ENCODE measurements at regions not wholly inside any gene's neighbourhood (a gene's known extent, or its start where the extent isn't known, plus 50 kb on each side); places are given as distances from the start of the nearest gene placed in this dataset.

DNA sequence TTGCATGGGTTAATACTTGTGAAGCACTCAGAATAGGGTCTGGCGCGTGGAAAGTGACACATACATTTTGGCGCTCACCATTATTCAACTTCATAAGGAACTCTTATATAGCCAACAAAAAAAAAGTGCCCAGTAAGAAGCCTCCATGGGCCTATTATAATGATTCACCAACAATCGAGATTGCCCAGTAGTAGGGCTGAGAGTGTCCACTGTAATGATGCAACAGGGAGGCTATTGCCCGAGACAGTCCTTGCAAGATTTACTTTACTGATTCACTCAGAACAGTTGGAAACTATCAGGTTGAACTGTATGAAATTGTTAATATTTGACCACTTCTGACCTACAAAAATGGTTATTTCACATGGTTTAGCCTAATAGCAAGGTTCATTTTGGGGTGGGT, 86.0 kb downstream of the PJA1 start:
- Mint-ChIP-seq H3K4me1 (ENCODE audit: low read depth) (peaks cover 5% of the 10 kb centered on the region), H3K4me3 (no peak overlapping the region), H3K9me3 (peaks cover 0 to 3% of the 10 kb centered on the region in 2 donors), H3K36me3 (ENCODE audit: insufficient read depth in 2 of 2) (no peaks in the 10 kb centered on the region), H3K27me3 (ENCODE audit: low read depth) (peaks cover 36% of the 10 kb centered on the region), H3K27ac (no peak overlapping the region)
- ATAC-seq (replicated peaks in 1 of 2) (no peak), DNase-seq (no peak)

DNA sequence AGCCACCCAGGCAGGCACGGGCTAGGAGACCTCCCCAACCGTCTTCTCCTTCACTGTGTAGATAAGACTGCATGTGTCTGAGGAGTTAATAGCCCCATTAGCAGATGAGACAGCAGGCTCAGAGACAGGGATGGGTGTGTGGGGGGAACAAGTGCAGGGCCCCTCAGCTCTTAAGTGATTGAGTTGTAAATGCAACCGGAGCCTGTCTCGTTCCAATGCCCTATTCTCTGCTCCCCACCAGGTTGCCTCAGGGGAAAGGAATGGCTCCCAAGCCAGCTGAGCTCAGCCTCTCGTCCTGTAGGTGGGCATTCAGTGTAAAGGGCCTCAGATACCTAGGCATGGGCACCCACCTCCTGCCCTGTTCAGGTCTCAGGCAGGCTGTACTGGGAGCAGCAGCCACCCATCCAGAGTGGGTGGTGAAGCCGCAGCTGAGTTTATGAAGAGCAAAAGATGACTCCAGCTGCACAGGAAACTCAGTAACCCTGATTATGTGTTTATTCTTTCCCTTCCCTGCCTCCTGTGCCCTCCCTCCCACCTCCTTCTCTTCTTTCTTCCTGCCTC, 87.3 kb downstream of the PJA1 start:
- H3K4me3 Mint-ChIP-seq, result no peak overlapping the region
- H3K27ac Mint-ChIP-seq, result no peak overlapping the region
- peaks cover 36% of the 10 kb centered on the region for H3K27me3 Mint-ChIP-seq (ENCODE audit: low read depth)
- H3K36me3 Mint-ChIP-seq (ENCODE audit: insufficient read depth in 2 of 2), result no peaks in the 10 kb centered on the region
- H3K4me1 Mint-ChIP-seq (ENCODE audit: low read depth), result peaks cover 5% of the 10 kb centered on the region
- ATAC-seq (replicated peaks in 1 of 2), result no peak
- H3K9me3 Mint-ChIP-seq, result peaks cover 0 to 3% of the 10 kb centered on the region in 2 donors
- no peak for DNase-seq

DNA sequence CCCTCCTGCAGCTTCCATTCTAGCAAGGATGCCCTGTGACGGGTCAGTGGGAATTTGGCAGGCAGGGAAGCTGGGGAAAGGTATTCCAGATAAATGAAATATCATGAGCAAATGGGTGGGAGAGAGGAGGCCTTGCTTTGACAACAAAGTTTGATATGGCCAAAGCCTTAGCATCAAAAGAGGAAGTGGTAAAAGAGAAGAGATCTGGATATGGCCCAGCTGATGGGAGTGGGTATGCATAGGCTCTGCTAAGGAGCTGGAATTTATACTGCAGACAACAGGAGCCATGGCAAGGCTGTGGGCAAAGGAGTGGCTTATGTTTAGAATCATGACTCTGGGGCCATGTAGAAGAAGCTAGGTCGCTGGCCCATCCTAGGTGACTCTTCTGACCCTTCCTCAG, 89.2 kb downstream of the PJA1 start:
- Mint-ChIP-seq H3K27ac (no peak overlapping the region), H3K27me3 (ENCODE audit: low read depth) (peaks cover 36% of the 10 kb centered on the region), H3K4me3 (no peak overlapping the region), H3K9me3 (peaks cover 0 to 3% of the 10 kb centered on the region in 2 donors), H3K4me1 (ENCODE audit: low read depth) (peaks cover 5% of the 10 kb centered on the region), H3K36me3 (ENCODE audit: insufficient read depth in 2 of 2) (no peaks in the 10 kb centered on the region)
- DNase-seq, result no peak
- no peak for ATAC-seq (replicated peaks in 1 of 2)

DNA sequence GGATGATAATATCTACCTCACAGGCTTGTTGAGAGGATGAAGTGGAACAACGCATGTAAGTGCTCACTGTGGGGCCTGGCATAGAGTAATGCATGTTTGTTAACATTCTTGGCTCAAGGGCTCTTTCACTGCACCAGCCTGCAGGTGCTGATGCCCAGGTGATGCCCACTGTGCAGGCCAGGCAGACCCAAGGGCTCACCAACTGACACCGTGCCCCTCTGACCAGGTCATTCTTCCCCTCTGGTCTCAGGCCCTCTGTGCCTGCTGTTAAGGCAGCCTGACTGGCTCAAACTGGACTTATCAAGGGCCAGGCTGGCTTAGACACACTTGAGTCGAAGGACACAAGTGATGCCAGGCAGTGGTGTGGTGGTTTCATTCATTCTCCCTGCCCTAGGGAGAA, 90.5 kb downstream of the PJA1 start:
- no peak overlapping the region for H3K27ac Mint-ChIP-seq
- H3K4me3 Mint-ChIP-seq, result no peak overlapping the region
- peaks cover 30% of the 10 kb centered on the region for H3K27me3 Mint-ChIP-seq (ENCODE audit: low read depth)
- peaks cover 0 to 3% of the 10 kb centered on the region in 2 donors for H3K9me3 Mint-ChIP-seq
- peaks cover 3% of the 10 kb centered on the region for H3K4me1 Mint-ChIP-seq (ENCODE audit: low read depth)
- no peaks in the 10 kb centered on the region for H3K36me3 Mint-ChIP-seq (ENCODE audit: insufficient read depth in 2 of 2)
- no peak for DNase-seq
- no peak for ATAC-seq (replicated peaks in 1 of 2)

DNA sequence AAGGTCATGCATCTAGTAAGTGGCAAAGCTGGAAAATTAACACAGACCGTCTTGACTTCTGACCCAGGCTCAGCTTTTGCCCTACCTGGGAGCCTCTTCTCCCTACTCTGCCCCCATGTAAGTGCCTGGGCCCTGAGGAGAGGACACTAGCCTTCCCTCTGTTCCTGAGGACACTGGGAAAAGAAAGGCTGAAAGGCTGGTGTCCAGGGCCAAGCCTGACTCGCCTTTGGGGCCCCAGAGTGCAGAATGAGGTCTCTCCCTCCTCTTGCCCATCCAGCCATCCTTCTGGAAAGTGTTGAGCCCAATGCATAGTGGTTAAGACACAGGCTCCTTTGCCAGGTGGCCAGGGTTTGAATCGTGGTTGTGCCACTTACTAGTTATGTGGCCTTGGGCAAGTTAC, 91.5 kb downstream of the PJA1 start:
- Mint-ChIP-seq H3K4me1 (ENCODE audit: low read depth) (no peaks in the 10 kb centered on the region), H3K36me3 (ENCODE audit: insufficient read depth in 2 of 2) (no peaks in the 10 kb centered on the region), H3K27ac (no peak overlapping the region), H3K4me3 (no peak overlapping the region), H3K27me3 (ENCODE audit: low read depth) (peaks cover 21% of the 10 kb centered on the region), H3K9me3 (peaks cover 0 to 3% of the 10 kb centered on the region in 2 donors)
- ATAC-seq (replicated peaks in 1 of 2), result no peak
- no peak for DNase-seq

DNA sequence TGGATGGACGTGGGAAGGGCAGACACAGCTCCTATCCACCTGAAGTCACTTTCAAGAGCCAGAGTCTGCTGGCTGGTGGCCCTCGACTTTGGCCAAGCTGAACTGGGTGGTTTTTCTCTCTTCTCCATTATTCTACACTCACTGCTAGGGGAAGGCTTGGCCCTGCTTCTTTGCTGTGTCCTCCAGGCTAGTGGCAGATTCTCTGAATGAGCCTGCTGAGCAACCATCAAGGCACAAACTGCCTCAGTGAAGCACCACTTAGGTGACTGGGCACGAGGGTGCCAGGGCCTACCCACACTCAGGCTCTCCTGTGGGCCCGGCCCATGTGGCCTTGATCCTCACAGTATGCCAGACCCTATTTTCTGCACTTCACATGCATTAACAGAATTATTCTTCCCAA, 92.0 kb downstream of the PJA1 start:
- Mint-ChIP-seq H3K4me1 (ENCODE audit: low read depth) (no peaks in the 10 kb centered on the region), H3K4me3 (no peak overlapping the region), H3K36me3 (ENCODE audit: insufficient read depth in 2 of 2) (no peaks in the 10 kb centered on the region), H3K9me3 (peaks cover 0 to 3% of the 10 kb centered on the region in 2 donors), H3K27ac (no peak overlapping the region), H3K27me3 (ENCODE audit: low read depth) (peaks cover 16% of the 10 kb centered on the region)
- DNase-seq (no peak), ATAC-seq (replicated peaks in 1 of 2) (no peak)

DNA sequence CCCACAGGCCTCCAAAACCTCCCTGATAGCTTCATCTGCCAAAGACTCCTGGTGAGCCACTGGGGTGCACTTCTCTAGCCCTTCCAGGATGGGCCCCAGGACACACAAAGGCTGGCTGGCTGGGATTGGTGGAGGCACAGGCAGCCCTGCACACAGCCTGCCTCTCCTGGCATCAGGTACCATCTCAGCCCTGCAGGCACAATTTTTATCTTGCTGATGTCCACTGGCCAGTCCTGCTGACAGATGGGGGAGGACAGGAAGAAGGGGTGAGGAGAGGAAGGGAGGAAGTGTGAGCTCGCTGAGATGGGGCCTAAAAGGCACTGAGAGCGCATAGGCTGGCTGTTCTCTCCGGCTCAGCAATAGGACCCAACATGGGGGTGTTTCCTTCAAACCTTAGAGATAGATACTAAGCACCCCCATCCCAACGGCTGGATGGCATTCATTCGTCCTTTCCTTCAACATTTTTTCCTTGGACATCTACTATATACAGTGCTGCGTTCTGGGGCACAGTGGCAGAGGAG, 92.7 kb downstream of the PJA1 start:
- H3K27me3 Mint-ChIP-seq (ENCODE audit: low read depth), result peaks cover 16% of the 10 kb centered on the region
- DNase-seq, result no peak
- H3K4me3 Mint-ChIP-seq, result no peak overlapping the region
- no peaks in the 10 kb centered on the region for H3K36me3 Mint-ChIP-seq (ENCODE audit: insufficient read depth in 2 of 2)
- H3K27ac Mint-ChIP-seq, result no peak overlapping the region
- peaks cover 0 to 3% of the 10 kb centered on the region in 2 donors for H3K9me3 Mint-ChIP-seq
- no peak for ATAC-seq (replicated peaks in 1 of 2)
- H3K4me1 Mint-ChIP-seq (ENCODE audit: low read depth), result no peaks in the 10 kb centered on the region

DNA sequence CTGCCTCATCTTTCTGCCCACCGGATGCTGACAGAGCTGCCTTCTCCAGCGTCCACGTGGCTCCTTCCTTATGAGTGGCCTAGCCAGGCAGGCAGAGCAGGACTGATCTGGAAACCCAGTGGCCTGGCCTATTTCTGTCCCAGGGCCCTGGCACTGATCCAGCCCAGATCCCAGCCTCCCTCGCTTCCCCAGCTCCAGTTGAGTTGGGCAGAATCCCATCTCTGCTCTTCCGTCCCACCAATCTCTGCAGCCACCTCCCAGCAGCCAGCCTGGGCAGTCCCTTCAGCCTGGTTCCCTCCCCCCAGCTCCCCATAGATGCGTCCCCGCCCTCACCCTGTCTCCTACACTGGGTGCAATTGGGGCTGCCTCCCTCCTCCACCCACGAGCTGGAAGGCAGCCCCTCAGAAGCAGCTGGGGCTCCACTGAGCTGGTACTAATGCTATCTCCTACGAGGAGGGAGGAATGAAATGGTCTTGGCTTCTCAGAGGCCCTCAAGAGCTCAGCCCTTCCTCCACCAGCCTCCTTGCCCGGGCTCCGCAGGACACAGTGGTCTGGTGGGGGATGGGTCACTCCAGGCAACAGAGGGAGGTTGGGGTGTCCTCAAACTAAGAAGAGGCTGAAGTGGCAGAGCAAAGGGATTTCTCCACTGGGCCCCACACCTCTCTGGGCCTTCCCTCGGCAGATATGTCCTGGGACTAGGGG, 94.2 kb downstream of the PJA1 start:
- ATAC-seq (replicated peaks in 1 of 2) (no peak), DNase-seq (no peak)
- no peaks in the 10 kb centered on the region for H3K36me3 Mint-ChIP-seq (ENCODE audit: insufficient read depth in 2 of 2)
- no peaks in the 10 kb centered on the region for H3K4me1 Mint-ChIP-seq (ENCODE audit: low read depth)
- H3K4me3 Mint-ChIP-seq, result no peak overlapping the region
- peaks cover 10% of the 10 kb centered on the region for H3K27me3 Mint-ChIP-seq (ENCODE audit: low read depth)
- no peak overlapping the region for H3K27ac Mint-ChIP-seq
- H3K9me3 Mint-ChIP-seq, result peaks cover 0 to 3% of the 10 kb centered on the region in 2 donors

DNA sequence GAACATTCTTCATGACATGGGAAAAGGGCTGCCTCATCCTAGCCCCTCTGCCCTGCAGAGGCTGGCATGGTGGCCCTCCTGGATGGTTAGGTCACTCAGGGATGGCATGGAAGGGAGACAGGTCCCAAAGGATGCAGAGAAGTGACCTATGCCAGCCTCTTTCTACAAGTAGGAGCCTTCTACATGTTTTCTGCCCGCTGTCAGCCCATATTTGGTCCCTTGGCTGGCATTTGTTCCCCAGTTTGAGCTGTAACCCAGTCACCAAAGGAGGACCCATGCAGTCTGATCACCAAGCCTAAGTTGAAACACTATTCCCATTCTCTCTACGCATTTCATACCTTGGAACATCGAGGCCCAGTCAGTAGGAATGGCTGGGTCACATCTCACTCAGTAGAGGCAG, 95.4 kb downstream of the PJA1 start:
- no peaks in the 10 kb centered on the region for H3K27me3 Mint-ChIP-seq (ENCODE audit: low read depth)
- no peaks in the 10 kb centered on the region for H3K4me1 Mint-ChIP-seq (ENCODE audit: low read depth)
- no peak overlapping the region for H3K27ac Mint-ChIP-seq
- ATAC-seq (replicated peaks in 1 of 2) (no peak), DNase-seq (no peak)
- H3K9me3 Mint-ChIP-seq, result no peaks in the 10 kb centered on the region
- no peaks in the 10 kb centered on the region for H3K36me3 Mint-ChIP-seq (ENCODE audit: insufficient read depth in 2 of 2)
- no peak overlapping the region for H3K4me3 Mint-ChIP-seq

DNA sequence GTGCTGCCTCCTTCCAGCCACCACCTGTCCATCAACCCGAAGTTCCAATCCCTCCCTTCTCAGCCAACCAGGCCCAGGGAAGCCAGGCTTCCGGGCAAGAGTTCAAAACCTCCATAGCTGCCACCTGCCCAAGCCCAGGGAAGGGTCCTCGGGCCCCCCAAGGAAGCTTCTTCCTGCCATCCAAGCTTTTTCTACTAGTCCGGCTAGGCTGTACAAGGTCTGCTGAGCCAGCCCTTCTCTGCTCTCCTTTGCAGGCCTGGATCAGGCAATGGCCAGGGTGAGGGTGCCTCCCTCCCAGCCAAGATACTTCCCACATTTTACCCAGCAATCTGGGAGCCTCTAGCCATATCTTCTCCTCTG, 96.2 kb downstream of the PJA1 start:
- DNase-seq (no peak), ATAC-seq (replicated peaks in 1 of 2) (no peak)
- Mint-ChIP-seq H3K9me3 (no peaks in the 10 kb centered on the region), H3K4me3 (no peak overlapping the region), H3K27me3 (ENCODE audit: low read depth) (peaks cover 2% of the 10 kb centered on the region), H3K4me1 (ENCODE audit: low read depth) (no peaks in the 10 kb centered on the region), H3K27ac (no peak overlapping the region), H3K36me3 (ENCODE audit: insufficient read depth in 2 of 2) (no peaks in the 10 kb centered on the region)

DNA sequence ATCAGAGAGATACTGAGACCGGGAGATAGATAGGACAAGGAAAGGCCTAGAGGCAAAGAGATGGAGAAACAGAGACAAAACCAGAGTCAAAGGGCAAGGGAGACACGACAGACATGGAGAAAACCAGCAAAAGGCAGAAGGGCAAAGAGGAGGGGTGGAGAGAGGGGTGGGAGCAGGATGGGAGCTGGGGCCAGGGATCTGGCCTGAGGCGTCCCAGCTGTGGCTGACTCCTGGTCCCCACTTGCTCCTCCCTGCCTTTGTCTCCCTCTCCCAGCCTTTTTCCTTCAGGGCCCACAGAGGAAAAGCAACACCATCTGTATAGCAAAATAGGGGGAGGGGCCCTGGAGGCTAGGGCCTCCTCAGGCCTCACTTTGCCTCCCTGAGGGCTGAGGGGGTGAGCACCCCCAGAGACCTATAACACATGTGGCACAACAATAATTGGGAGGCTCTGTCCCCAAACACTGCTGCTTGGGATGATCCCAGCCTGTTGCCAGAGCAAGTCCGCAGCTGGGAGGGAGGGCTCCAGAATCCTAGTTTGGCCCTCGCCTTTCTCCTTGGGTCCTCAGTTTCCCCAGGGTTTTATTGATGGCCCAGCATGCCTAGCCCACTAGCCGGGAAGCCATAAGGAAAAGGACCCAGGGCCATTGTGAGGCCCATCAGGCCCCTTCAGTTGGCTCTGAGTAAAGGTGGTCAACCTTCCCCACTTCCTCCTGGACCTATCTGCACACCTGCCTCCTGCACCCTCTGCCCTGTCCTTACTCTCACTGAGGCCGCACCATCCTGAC, 96.8 kb downstream of the PJA1 start:
- Mint-ChIP-seq H3K36me3 (ENCODE audit: insufficient read depth in 2 of 2) (no peaks in the 10 kb centered on the region), H3K4me1 (ENCODE audit: low read depth) (no peaks in the 10 kb centered on the region), H3K4me3 (no peak overlapping the region), H3K9me3 (no peaks in the 10 kb centered on the region), H3K27ac (no peak overlapping the region), H3K27me3 (ENCODE audit: low read depth) (peaks cover 7% of the 10 kb centered on the region)
- DNase-seq (no peak), ATAC-seq (replicated peaks in 1 of 2) (no peak)

DNA sequence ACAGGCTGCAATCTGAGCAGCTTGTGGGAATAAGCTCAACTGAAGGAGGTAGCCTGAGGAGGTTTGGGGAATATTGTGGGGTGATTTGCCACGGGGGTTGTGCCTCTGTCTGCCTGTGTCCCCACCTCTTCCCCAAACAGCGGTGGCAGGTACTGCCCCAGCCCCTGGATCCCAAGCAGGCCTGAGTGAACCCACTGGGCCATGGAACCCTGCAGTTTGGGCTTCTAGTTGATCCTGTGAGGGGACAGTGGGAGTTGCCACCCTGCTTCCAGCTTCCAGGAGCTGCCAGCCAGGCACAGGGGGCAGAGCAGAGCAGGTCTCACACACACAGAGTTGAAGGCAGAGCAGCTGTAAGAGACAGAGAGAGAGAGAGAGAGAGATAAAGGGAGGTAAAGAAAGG, 97.4 kb downstream of the PJA1 start:
- Mint-ChIP-seq H3K4me3 (no peak overlapping the region), H3K27ac (no peak overlapping the region), H3K9me3 (no peaks in the 10 kb centered on the region), H3K4me1 (ENCODE audit: low read depth) (no peaks in the 10 kb centered on the region), H3K27me3 (ENCODE audit: low read depth) (peaks cover 9% of the 10 kb centered on the region), H3K36me3 (ENCODE audit: insufficient read depth in 2 of 2) (no peaks in the 10 kb centered on the region)
- ATAC-seq (replicated peaks in 1 of 2), result no peak
- no peak for DNase-seq

DNA sequence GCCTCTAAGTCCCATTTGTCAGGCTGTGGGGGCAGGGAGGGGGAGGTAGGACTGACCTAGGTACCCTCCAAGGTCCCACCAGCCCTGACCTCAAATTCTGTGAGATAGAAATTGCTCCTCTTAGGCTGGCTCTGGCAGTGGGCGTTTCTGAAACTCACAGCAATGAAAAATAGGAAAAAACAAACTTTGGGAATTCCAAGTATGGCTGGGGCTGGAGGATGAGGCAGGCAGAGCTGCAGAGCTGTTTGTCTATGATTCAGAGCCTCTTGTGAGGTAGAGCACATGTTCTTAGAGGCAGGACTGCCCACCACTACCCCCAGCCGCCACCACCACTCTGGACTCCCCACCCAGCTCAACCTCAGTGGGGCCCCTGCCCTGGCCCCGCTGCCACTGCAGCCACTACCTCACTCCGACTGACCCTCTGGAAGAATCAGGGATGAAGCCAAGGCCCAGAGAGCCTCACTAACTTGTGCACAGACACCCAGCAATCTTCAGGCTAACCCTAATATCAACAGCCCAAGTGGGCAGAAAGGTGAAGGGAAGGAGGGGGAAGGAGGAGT, 98.2 kb downstream of the PJA1 start:
- Mint-ChIP-seq H3K27ac (no peak overlapping the region), H3K27me3 (ENCODE audit: low read depth) (peaks cover 9% of the 10 kb centered on the region), H3K9me3 (no peaks in the 10 kb centered on the region), H3K36me3 (ENCODE audit: insufficient read depth in 2 of 2) (no peaks in the 10 kb centered on the region), H3K4me1 (ENCODE audit: low read depth) (no peaks in the 10 kb centered on the region), H3K4me3 (no peak overlapping the region)
- DNase-seq (no peak), ATAC-seq (replicated peaks in 1 of 2) (no peak)

All from activated T-cell treated with anti-CD3 and anti-CD28 coated beads, Interleukin-2, amount 50 U/mL, for 72 hours (primary cell).